ENCODE measurements at regions not wholly inside any gene's neighbourhood (a gene's known extent, or its start where the extent isn't known, plus 50 kb on each side); places are given as distances from the start of the nearest gene placed in this dataset.

GRCh38 chr2:220496513-220496912, 869.1 kb downstream of the SLC4A3 start:
- TF ChIP-seq CTCF (IDR thresholded peaks at IDR 0.05; ENCODE audit: low read depth, low read length, poor library complexity, severe bottlenecking) (no peak), EZH2phosphoT487 (IDR thresholded peaks at IDR 0.05; ENCODE audit: borderline replicate concordance, low read length) (no peak)
